CMK (cell line): ENCODE measurements at regions not wholly inside any gene's neighbourhood (a gene's known extent, or its start where the extent isn't known, plus 50 kb on each side); places are given as distances from the start of the nearest gene placed in this dataset.
A peak's percentile ranks its signal among the peaks of the same experiment; 100 is the strongest.

ENCODE experiments used
- DNase-seq: peaks from one replicate; pipeline ENCODE4 v3.0.0-alpha.2; 2010; ENCODE audit warnings: low read depth

GRCh38 chr5:138665261-138665660 lies 88.0 kb upstream of the CTNNA1 start:
- no peak for DNase-seq

GRCh38 chr5:138664276-138664943 lies 88.8 kb upstream of the CTNNA1 start:
- no peak for DNase-seq

- DNase-seq: no peak
Measured at GRCh38 chr5:138663561-138663960, 88.4 kb upstream of the HSPA9 start.

- DNase-seq: no peak
Measured at GRCh38 chr5:138663009-138663408, 87.8 kb upstream of the HSPA9 start.

GRCh38 chr5:138662599-138662998 lies 87.4 kb upstream of the HSPA9 start:
- no peak for DNase-seq

- no peak for DNase-seq
Measured at GRCh38 chr5:138661991-138662434, 86.8 kb upstream of the HSPA9 start.

- no peak for DNase-seq
Measured at GRCh38 chr5:138661291-138661960, 86.2 kb upstream of the HSPA9 start.

GRCh38 chr5:138660051-138660572 lies 84.9 kb upstream of the HSPA9 start:
- no peak for DNase-seq

GRCh38 chr5:138659561-138659960 lies 84.4 kb upstream of the HSPA9 start:
- DNase-seq: no peak

GRCh38 chr5:138659121-138659520 lies 83.9 kb upstream of the HSPA9 start:
- DNase-seq: no peak

- DNase-seq: no peak
Measured at GRCh38 chr5:138658676-138659075, 83.5 kb upstream of the HSPA9 start.

GRCh38 chr5:138657360-138657759 lies 82.2 kb upstream of the HSPA9 start:
- DNase-seq: no peak

- no peak for DNase-seq
Measured at GRCh38 chr5:138656916-138657315, 81.7 kb upstream of the HSPA9 start.

- DNase-seq: no peak
Measured at GRCh38 chr5:138655530-138656190, 80.5 kb upstream of the HSPA9 start.

GRCh38 chr5:138654281-138654867 lies 79.2 kb upstream of the HSPA9 start:
- peak; percentile 47 for DNase-seq

GRCh38 chr5:138653502-138653901 lies 78.3 kb upstream of the HSPA9 start:
- no peak for DNase-seq

GRCh38 chr5:138651767-138652117 lies 76.5 kb upstream of the HSPA9 start:
- DNase-seq: no peak

- no peak for DNase-seq
Measured at GRCh38 chr5:138651058-138651766, 76.0 kb upstream of the HSPA9 start.

GRCh38 chr5:138650196-138650595 lies 75.0 kb upstream of the HSPA9 start:
- no peak for DNase-seq

GRCh38 chr5:138649775-138650174 lies 74.6 kb upstream of the HSPA9 start:
- DNase-seq: no peak

- no peak for DNase-seq
Measured at GRCh38 chr5:138649316-138649720, 74.1 kb upstream of the HSPA9 start.

GRCh38 chr5:138648841-138649240 lies 73.6 kb upstream of the HSPA9 start:
- DNase-seq: no peak
